Inflammatory macrophage treated with lipopolysaccharide for 1 hour (primary cell): ENCODE measurements at regions not wholly inside any gene's neighbourhood (a gene's known extent, or its start where the extent isn't known, plus 50 kb on each side); places are given as distances from the start of the nearest gene placed in this dataset.

Experiments used
- DNase-seq, 2 donors: peaks; one replicate each; pipeline ENCODE4 v3.0.0-alpha.2; 2020 to 2022

DNA sequence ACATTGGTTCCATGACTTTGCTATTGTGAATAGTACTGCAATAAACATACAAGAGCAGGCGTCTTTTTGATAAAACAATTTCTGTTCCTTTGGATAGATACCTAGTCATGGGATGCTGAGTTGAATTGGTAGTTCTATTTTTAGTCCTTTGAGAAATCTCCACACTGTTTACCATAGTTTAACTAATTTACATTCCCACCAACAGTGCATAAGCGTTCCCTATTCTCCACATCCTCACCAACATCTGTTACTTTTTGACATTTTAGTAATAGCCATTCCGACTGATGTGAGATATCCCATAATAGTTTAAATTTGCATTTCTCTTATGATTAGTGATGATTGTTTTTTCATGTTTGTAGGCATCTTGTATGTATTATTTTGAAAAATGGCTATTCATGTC lies 707.0 kb downstream of the SORCS1 start:
- DNase-seq, result no peak

DNA sequence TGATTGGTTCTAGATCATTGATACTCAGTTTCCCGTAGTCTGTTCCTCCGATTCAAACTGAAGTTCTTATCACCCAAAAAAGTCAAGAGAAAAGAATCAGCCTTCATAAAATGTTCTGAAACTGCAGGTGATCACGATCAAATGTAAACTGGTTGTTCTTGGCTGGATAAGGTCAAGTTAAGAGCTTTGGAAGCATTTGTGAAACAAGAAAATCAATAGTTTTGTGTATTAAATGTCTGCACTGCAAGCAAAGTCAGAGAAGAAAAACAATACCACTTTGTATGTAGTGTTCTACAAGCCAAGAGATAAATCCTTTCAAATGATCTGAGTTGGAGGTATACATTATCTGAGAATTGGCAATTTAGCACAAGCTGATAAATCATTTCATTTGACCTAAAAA lies 710.3 kb downstream of the SORCS1 start:
- no peak for DNase-seq

DNA sequence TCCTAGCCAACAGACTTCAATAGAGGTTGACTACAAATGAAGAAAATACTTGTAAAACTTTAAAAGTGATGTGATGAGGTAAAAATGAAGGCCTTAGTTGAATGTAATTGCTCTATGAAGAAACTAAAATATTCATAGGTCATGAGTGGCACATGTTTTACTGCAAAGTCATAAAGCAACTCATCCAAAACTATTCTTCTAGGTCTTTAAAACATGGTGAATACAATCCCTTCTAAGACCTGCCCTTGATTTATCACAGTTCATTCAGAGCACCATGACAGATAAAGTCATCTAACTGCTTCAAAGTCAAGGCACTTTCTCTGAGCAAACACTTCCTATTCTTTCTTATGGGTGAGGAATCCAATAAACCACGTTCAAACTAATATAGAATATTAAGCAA lies 713.5 kb downstream of the SORCS1 start:
- no peak for DNase-seq

DNA sequence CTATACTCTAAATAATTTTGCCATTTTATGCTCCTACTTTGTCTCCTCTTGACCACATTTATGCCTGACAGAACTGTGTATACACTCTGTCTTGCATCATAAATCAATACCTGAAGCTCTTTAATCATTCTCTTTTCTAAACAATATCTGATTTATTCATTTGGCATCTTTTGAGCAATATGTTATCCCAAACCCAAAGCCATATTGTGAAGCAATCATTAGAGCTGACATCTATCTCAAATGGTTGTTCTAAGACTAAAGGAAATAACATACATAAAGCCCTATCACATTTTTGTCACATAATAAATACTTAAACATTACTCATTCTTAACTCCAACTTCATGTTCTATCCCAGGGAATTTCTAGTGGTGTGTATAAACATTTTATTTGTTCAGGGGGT lies 717.6 kb downstream of the SORCS1 start:
- DNase-seq, result no peak

DNA sequence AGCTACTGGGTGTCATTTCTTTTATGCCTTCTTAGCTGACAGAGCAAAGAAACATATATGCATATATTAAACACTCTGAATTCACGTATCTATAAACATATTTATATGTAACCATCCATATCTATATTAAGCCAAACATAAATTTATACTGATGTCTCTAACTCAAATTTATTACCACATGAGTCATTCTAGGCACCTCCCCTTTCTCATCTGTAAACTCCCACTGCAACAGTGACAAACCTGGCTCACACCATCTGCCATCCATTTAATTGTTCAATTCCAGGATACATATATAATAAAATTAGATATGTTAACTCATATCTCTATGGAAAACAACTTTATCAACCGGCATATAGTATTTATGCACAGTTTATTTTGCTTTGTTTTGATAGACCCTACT lies 722.3 kb downstream of the SORCS1 start:
- no peak for DNase-seq

DNA sequence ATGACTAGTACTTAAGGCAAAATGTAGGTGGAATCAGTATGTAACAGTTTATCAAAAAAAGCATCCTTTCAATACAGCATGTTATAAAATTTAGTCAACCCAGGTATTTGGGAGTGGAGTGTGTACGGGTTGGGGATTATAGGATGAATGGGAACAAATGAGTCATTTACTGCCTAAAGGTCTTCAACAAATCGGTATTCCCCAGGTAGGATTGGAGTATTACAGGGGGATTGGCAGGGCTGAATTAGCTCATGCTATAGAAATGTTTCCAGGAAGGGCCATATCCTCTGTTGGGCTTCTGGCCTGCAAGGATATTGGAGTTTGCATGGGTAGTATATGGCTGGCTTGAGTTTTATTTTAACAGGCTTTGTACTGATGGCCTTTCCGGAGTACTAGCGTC lies 723.7 kb downstream of the SORCS1 start:
- no peak for DNase-seq

DNA sequence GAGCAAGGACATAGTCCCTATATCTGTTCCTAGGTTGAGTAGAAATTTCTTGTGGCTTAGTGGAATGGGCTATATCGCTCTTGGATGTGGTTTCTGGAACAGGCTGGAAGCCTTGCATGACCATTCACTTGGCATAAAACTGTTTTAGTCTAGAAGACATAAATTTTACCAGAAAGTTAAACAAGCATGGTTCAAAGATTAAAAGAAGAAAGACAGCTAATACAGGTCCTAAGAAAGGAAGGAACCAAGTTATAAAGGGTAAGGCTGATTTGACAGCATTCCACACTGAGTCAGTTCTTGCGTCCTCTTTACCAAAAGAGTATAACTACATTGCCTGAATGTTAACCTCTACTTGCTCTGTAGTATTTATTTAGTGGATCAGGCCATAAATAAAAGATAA lies 724.2 kb downstream of the SORCS1 start:
- no peak for DNase-seq

DNA sequence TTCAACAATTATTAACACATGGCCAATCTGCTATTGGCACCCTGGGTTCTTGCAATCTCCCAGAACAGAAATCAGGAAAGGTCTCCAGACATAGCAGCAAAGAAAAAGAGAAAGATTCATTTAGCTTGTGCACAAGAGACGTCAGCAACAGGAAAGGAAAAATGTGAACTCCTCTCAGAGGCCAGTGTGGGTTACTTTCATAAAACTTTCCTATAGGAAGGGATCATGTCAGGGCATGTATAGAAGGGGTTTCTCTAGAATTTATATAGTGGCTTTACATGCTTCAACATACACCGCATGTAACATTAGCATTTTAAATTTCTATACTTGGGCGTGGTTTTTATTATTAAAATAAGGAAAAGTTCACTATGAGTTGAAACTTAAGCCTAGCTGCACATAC lies 725.1 kb downstream of the SORCS1 start:
- DNase-seq, result no peak

DNA sequence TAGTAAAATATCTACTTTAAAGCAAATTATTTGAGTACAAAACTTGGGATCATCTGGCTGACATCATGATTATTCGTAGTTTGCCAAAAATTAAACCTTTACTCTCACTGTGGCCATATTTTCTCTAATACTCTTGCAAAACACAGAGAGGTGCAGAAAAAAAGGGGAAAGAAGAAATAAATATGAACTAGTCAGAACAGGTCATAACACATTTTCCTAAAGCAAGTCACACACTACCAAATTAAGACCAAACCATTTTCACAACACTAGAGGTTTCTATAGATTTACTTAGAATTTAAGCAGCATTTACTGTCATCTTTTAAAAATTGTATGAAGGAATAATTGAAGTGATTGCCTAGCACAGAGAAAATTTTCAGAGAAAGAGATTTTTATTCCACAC lies 726.1 kb downstream of the SORCS1 start:
- DNase-seq, result no peak

DNA sequence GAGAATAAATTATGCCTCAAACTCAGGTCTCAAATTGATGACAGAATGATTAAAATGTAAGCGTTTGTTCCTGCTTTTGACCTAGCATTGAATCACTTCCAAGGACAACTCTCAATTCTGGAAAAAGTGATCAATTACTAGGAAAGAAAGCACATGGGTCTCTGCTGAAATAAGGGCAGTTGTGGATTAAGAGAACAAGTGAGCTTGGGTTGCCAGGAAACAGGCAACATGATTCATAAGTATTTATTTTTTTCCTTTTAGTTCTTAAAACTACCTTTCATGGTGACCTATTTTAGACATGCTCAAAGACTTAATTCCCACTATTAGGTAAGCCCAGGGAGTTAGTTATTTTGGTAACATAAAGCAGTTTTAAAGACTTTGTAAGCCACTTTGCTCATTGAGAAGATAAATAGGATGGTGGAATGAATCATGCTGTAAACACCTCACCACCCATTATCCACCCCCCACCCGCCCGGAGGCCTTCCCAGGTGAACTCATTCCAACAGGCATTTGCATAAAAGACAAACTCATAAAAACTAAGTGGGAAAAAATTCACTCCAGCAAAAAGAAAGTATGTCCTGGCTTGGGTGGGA lies 728.3 kb downstream of the SORCS1 start:
- DNase-seq, result no peak

DNA sequence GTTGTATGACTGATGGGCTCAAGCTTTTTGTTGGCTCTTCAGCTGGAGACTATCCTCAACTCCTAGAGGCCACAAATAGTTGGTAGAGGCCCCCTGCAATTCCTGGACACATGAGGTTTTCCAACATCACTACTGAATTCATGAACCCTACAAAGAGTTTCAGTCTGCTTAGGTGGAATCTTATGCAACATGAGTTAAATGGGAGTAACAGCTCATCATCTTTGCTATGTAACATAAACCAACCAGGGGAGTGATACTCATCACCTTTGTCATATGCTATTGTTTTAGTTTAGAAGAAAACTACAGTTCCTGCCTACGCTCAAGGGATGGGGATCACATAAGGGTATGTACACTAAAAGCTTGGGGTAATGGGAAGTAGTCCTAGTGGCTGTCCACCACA lies 729.4 kb downstream of the SORCS1 start:
- DNase-seq, result no peak

DNA sequence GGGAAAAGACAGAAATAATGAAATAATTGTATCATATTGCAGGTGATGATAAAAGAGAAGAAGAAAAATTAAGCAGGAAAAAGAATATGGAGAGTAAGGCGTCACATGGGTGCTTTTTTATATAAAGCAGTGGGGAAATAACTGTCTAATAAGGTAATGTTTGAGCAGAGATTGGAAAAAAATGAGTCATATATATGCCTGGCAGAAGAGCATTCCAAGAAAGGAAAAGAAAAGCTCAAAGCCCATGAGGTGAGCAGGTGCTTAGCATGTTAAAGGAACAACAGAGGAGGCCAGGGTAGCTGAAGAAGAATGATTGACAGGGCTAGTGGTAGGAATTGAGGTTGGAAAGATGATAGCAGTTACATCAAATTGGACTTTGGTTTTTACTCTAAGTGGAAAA lies 739.5 kb downstream of the SORCS1 start:
- no peak for DNase-seq

DNA sequence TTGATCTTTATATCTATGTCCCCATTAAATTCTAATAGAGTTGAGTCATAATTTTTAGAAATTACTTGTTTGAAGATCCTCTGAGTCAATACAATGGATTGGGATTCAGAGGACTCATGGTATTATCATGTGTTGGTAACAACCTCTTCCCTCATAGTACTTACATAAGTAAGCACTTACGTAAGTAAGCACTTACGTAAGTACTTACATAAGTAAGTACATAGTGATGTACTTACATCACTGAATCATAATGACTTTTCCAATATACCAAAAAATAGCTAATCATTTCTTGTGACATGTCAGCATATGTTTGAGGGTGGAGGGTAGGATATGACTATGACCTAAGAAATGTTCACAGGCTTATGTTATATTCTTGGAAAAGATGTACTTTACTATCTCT lies 740.5 kb downstream of the SORCS1 start:
- DNase-seq, result peak in 1 of 2 donors; percentile 0

DNA sequence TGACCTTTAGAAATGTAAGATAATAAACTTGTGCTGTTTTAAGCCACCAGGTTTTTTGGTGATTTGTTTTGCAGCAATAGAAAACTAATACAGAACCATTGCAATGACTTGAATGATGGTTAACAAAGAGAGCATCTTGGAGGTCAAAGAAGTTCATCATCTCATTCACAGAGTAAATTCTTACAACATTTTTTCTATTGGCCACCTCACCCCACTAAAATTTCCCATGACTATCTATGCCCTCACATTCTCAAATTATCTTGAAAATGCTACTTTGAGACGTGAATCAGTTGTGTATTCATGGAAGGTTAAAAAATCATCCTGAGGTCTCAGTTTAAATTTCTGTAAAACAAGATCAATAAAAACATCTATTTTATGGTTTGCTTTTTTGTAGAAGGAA lies 754.2 kb downstream of the SORCS1 start:
- no peak for DNase-seq

DNA sequence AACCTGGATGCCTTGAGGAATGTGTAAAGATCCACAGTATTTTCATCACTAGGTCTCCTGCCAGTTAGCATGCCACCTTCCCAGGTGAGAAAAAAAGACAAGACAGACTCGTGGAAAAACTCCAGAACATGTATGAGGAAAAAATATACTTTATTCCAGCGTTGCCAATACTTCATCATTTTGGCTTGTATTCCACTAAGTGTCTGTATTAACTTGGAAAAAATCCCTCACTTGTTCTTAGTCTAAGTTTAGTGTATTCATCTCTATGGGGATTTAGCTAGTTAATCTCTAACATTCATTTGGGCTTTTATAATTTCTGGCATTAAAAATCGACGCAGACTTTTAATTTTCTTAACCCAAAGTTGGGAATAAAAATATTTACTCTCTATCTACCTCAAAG lies 759.4 kb downstream of the SORCS1 start:
- no peak for DNase-seq

DNA sequence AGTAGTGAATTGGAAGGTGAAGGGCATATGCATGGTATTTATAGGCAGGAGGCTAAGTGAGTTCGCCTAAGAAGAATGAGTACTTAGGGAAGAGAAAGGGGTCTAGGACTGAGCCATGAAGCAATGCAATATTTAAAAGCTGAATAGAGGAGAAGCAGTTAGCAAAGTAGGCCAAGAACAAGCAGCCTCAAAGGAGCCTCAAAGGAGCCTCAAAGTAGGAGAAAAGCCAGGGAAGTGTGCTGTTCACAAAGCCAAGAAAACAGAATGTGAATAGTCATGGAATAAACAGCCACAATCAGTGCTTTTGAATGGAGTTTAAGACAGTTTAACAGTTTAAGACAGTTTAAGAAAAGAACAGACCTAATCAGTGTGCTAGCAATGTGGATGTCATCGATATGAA lies 762.0 kb downstream of the SORCS1 start:
- DNase-seq, result no peak

DNA sequence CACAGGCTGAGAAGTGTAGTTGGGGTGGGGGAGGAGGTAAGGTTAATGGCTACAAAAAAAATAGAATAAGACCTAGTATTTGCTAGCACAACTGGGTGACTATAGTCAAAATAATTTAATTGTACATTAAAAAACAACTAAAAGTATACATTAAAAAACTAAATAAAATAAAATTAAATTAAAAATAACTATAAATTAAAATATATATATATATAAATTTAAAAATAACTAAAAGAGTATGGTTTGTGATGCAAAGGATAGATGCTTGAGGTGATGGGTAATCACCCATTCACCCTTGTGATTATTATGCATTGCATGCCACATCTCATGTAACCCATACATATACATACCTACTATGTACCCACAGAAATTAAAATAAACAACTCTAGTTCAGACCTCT lies 762.5 kb downstream of the SORCS1 start:
- DNase-seq, result no peak

DNA sequence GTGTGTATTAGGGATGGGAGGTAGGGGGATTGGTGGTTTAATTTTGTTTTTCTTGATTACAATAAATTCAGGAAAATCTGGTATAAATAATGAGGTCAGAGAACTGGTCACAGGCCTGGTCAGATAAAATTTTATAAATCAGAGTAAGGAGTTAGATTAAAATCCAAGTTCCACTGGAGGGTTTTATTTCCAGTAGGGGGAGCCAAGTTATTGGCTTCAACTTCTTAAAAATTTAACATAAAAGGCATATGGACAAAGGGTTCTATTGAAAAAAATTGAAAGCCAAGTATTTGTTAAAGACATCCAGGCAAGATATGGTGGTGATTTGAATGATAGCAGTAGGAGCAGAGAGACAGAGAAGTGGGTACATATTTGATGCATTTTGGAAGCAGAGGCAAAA lies 763.3 kb downstream of the SORCS1 start:
- DNase-seq, result no peak

DNA sequence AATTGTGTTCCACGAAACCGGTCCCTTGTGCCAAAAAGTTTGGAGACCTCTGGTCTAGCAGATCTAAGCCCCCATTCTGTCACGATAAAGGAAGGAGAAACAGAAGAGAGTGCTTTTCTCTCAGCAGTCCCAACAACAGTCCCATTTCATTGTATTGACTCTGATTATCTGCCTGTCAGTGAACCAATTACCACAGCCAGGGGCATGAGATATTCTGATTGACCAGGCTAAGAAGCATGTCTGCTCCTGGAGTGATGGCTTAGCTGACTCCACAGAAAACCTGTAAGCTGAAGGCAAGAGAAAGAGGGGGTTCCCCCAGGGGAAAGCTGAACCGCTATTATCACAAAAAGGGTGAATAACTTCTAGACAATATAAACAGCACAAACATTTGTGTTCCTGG lies 765.4 kb downstream of the SORCS1 start:
- DNase-seq, result no peak

DNA sequence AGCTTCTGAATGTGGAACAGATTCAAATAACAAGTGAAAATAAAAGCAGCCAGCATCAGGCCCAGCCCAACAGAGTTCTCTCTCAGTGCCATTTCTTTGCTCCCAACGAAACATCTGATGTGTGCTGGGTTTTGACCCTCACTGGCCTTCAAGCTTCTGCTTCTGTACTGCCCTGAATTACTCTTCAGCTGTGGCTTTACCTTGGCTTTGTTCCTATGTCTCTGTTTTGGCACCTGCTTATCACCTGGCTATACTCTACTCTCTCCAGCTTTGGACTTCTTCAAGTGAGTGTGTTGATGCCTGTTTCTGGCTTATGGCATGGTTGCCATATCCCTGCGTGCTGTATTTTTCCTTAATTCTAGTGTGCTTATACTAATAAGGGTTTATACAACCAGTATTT lies 768.3 kb downstream of the SORCS1 start:
- no peak for DNase-seq

DNA sequence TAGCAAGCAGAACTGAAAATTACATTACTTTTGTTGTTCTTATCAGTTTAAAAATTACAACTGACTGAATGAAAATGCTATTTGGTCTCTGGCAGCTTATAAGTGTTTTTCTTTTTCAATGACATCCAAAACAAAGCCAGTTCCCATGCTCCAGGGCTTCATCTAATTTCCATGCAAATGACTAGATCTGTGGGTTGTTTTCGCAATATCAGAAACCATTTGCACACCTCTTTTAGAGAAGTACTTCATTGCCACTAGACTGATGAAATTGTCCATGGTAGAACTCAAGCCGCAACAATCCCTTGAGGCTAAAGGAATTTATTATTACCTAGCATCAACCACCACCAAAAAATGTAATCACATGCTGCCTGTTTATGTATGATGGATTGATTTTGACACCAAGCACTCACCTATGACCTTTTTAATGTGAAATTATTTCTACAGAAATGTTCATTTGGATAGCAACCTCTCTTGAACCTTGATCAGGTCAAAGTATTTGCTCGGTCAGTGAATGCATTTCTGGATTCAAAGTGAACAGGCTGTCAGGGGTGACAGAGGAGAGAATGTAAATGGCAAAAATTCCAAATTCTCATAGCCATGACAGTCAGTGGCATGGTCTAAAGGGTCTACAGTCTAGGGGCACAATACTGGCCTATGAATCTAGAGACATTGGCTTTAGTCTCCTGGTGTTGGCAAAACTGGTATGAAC lies 769.3 kb downstream of the SORCS1 start:
- no peak for DNase-seq

DNA sequence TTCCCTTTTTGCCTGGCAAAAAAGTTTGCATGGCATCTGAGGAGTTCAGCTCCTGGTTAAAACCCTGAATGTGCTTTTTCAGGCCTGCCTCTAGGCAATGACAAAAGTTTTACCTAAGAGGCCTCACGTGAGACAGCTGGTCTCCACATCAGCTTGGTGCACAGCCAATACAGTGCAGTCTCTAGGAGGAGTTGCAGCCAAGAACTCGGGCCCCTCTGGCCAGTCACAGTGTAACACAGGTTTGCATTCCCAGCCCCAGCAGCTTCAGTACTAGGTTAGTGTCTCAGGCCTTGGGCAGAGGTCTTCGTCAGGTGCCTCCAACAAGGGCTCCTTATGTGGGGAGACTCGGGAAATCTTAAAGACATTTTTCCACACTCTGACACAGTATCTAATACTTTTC lies 771.7 kb downstream of the SORCS1 start:
- DNase-seq, result no peak

DNA sequence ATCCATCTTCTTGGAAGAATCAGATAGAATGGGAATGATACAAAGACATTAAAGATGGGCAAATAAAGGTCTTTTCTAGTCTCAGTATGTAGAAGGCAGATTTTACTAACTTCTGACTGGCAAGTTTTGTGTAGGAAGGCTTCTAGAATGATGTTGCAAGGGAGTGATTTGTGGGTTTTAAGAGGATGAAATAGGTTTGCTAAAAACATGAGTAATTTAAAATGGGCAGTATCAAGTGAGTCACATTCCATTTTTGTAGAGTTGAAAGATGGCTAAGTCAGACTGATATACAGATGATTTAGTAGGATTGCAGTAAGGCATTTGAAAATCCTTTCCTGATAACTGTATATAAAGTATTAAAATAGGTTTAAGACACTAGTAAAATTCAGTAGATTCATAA lies 777.4 kb downstream of the SORCS1 start:
- DNase-seq, result no peak

DNA sequence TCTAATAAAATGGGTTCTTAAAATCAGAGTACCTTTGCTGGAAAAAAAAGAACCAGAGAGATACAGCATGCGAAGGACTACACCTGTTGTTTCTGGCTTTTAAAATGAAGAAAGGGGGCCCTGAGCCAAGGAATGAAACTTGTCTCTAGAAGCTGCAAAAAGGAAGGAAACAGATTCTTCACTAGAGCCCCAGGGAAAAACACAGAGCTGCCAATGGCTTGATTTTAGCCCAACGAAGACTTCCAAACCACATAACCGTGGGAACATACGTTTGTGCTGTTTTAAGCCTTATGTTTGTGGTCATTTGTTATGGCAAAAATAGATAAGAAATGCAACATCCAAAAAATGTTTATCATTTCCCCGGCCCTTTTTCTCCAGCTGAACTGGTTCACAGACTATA lies 780.0 kb downstream of the SORCS1 start:
- no peak for DNase-seq

DNA sequence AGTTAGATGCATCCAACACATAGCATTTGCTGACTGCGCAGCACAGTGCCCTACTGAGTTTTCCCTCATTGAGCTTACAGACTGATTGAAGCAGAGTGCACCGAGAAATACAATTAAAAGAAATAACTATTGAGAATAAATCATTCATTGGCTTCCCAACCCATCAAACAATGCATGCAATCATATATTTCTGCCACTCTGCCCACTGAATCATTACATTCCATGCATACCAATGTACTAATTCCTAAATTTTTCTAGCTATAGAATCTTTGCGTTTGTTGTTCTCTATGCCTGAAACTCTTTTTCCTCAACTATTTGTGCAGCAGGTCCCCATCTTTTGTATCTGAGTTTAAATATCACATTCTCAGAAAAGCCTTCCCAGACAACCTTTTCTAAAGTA lies 783.8 kb downstream of the SORCS1 start:
- no peak for DNase-seq
